Endothelial cell (in vitro differentiated cells): ENCODE measurements at regions not wholly inside any gene's neighbourhood (a gene's known extent, or its start where the extent isn't known, plus 50 kb on each side); places are given as distances from the start of the nearest gene placed in this dataset.
A peak's percentile ranks its signal among the peaks of the same experiment; 100 is the strongest.

Source experiments
- DNase-seq: peaks from one replicate; pipeline ENCODE4 v3.0.0; 2021; ENCODE audit warnings: low spot score
- H3K27ac Mint-ChIP-seq: one replicate; pipeline ENCODE4 v1.8.0; 2021; ENCODE audit warnings: mixed read lengths, inconsistent platforms; ENCODE audit not compliant: unreplicated experiment
- H3K27me3 Mint-ChIP-seq: one replicate; pipeline ENCODE4 v1.8.0; 2021; ENCODE audit warnings: mild to moderate bottlenecking, moderate library complexity, mixed read lengths, inconsistent platforms; ENCODE audit not compliant: unreplicated experiment
- H3K36me3 Mint-ChIP-seq: one replicate; pipeline ENCODE4 v1.8.0; 2021; ENCODE audit warnings: mild to moderate bottlenecking, low read depth, mixed read lengths, inconsistent platforms; ENCODE audit not compliant: unreplicated experiment
- H3K4me1 Mint-ChIP-seq: one replicate; pipeline ENCODE4 v1.8.0; 2021; ENCODE audit warnings: mild to moderate bottlenecking, mixed read lengths, inconsistent platforms; ENCODE audit not compliant: unreplicated experiment
- H3K4me3 Mint-ChIP-seq: one replicate; pipeline ENCODE4 v1.8.0; 2021; ENCODE audit warnings: mild to moderate bottlenecking, mixed read lengths, inconsistent platforms; ENCODE audit not compliant: unreplicated experiment
- H3K9me3 Mint-ChIP-seq: one replicate; pipeline ENCODE4 v1.8.0; 2021; ENCODE audit warnings: mixed read lengths, inconsistent platforms; ENCODE audit not compliant: unreplicated experiment
- TF ChIP-seq, protein P1 (sequence below): fragments of 200-600 bp; sonication (generic); IDR thresholded peaks from one replicate; pipeline ENCODE4 v1.5.0; 2021; ENCODE audit warnings: antibody characterized with exemption; ENCODE audit not compliant: unreplicated experiment

DNA sequence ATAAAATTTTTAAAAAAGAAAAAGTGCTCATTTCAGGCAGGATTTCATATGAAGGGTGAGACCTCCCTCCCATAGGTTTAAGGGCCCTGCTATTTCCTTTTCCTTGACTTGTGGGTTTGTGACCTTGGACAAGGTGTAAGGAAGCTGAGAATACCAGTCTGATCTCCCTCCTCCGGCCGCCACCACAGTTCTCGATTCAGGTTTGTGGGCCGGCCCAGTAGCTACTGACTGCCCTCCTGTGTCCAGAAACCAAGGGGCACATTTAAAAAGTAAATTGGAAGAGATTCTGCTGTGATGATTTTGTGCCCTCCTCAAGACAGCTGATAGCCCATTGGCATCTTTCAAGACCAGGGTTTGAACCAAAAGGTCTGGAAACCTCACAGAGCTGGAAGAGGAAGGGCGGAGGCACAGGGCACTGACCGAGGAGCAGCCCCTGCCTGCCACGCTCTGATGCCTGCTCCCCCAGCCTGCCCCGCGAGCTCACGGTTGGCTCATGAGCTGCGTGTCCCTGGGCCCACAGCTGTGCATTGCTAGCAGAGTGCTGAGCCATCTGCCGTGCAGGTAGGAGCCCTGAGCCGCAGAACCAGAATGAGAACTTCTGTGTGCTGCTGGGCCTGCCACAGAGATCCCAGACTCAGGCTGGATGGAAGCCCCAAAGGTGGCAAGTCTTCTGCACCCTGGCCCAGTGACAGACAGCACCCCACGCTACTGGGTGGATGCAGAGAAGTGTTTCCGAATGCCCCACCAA, 348.7 kb downstream of the NPHP4 start:
- TF ChIP-seq, protein P1, sequence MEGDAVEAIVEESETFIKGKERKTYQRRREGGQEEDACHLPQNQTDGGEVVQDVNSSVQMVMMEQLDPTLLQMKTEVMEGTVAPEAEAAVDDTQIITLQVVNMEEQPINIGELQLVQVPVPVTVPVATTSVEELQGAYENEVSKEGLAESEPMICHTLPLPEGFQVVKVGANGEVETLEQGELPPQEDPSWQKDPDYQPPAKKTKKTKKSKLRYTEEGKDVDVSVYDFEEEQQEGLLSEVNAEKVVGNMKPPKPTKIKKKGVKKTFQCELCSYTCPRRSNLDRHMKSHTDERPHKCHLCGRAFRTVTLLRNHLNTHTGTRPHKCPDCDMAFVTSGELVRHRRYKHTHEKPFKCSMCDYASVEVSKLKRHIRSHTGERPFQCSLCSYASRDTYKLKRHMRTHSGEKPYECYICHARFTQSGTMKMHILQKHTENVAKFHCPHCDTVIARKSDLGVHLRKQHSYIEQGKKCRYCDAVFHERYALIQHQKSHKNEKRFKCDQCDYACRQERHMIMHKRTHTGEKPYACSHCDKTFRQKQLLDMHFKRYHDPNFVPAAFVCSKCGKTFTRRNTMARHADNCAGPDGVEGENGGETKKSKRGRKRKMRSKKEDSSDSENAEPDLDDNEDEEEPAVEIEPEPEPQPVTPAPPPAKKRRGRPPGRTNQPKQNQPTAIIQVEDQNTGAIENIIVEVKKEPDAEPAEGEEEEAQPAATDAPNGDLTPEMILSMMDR, result no peak
- H3K4me1 Mint-ChIP-seq, result peaks cover 14% of the 10 kb centered on the region
- peaks cover 15% of the 10 kb centered on the region for H3K27me3 Mint-ChIP-seq
- H3K36me3 Mint-ChIP-seq, result no peaks in the 10 kb centered on the region
- no peak overlapping the region for H3K4me3 Mint-ChIP-seq
- DNase-seq, result no peak
- H3K9me3 Mint-ChIP-seq, result no peaks in the 10 kb centered on the region
- H3K27ac Mint-ChIP-seq, result no peak overlapping the region

DNA sequence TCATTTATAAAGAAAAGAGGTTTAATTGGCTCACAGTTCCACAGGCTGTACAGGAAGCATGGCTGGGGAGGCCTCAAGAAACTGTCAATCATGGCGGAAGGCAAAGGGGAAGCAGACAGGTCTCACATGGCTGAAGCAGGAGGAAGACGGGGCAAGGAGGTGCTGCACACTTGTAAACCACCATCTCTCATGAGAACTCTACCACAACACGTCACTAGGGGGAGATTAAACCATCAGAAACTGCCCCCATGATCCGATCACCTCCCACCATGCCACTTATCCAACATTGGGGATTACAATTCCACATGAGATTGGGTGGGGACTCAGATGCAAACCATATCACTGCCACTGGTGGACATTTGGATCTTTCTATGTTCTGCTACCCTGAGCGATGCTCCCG, 351.4 kb downstream of the NPHP4 start:
- TF ChIP-seq, protein P1, result peak; percentile 36
- Mint-ChIP-seq H3K9me3 (no peaks in the 10 kb centered on the region), H3K4me3 (no peak overlapping the region), H3K27ac (no peak overlapping the region), H3K27me3 (peaks cover 9% of the 10 kb centered on the region), H3K4me1 (peaks cover 7% of the 10 kb centered on the region), H3K36me3 (no peaks in the 10 kb centered on the region)
- DNase-seq, result peak; percentile 31

DNA sequence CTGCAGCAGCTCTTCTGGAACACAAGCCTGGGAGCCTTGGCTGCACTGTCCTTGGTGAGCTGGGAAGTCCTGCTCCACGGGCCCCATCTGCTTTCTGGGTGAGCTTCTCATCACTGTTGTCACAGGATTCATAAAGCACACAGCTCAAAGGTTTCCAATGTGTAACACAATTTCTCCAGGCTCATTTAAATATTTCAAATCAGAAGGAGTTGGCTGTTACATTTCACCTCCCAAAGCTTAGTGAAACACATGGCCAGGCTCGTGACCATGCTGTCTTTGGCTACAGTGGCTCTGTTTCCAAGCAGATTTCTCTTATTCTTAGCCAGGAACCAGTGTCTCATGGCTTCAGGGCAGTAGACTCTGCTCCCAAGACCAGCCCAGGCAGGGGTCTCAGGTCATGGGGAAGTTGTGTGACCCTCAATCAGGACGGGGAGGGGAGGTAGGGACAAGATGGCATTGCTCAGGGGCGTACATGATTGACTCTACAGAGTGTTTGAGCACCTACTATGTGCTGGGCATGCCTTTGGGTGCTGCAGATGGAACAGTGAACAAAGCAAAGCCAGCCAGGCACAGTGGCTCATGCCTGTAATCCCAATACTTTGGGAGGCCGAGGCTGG, 353.0 kb downstream of the NPHP4 start:
- peaks cover 7% of the 10 kb centered on the region for H3K4me1 Mint-ChIP-seq
- no peak for DNase-seq
- peaks cover 5% of the 10 kb centered on the region for H3K27me3 Mint-ChIP-seq
- no peaks in the 10 kb centered on the region for H3K9me3 Mint-ChIP-seq
- TF ChIP-seq, protein P1, result no peak
- H3K36me3 Mint-ChIP-seq, result no peaks in the 10 kb centered on the region
- no peak overlapping the region for H3K4me3 Mint-ChIP-seq
- no peak overlapping the region for H3K27ac Mint-ChIP-seq

DNA sequence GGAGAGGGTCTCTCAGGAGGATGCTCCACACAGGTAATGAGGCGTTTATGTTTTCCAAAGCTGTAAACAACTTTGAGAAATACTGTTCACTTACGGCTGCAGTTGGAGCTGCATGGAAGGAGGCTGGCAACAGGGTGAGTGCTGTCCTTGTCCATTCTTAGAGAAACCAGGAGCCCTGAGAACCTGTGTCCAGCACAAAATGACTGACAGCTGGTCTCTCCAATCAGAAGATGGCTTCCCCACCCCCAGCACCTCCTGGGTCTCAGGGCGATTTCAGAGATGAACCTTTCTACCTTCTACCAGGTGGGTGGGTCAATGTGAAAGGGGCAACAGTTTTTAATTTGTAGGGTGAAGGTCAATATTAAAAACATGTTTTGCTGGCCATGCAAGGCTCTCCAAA, 353.6 kb downstream of the NPHP4 start:
- no peaks in the 10 kb centered on the region for H3K36me3 Mint-ChIP-seq
- TF ChIP-seq, protein P1, result no peak
- H3K4me1 Mint-ChIP-seq, result peaks cover 7% of the 10 kb centered on the region
- no peak overlapping the region for H3K4me3 Mint-ChIP-seq
- H3K27ac Mint-ChIP-seq, result no peak overlapping the region
- DNase-seq, result no peak
- peaks cover 9% of the 10 kb centered on the region for H3K27me3 Mint-ChIP-seq
- no peaks in the 10 kb centered on the region for H3K9me3 Mint-ChIP-seq

DNA sequence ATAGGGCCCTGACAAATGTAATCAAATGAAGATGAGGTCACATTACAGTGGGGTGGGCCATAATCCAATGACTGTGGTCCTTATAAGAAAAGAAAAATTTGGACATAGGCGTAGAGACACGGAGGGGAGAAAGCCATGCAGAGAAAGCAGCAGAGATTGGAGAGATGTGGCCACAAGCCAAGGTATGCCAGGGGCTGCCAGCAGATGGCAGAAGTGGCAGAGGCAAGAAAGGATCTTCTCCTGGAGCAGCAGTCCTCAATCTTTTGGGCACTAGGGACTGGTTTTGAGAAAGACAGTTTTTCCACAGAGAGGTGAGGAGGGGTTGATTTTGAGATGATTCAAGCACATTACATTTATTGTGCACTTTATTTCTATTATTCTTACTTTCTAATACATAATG, 355.1 kb downstream of the NPHP4 start:
- no peaks in the 10 kb centered on the region for H3K9me3 Mint-ChIP-seq
- no peak overlapping the region for H3K27ac Mint-ChIP-seq
- peaks cover 7% of the 10 kb centered on the region for H3K27me3 Mint-ChIP-seq
- H3K4me3 Mint-ChIP-seq, result no peak overlapping the region
- no peak for DNase-seq
- H3K4me1 Mint-ChIP-seq, result peaks cover 5% of the 10 kb centered on the region
- H3K36me3 Mint-ChIP-seq, result no peaks in the 10 kb centered on the region
- TF ChIP-seq, protein P1, result no peak
